Neural progenitor cell (in vitro differentiated cells): ENCODE measurements at regions not wholly inside any gene's neighbourhood (a gene's known extent, or its start where the extent isn't known, plus 50 kb on each side); places are given as distances from the start of the nearest gene placed in this dataset.

Experiments
- DNase-seq: peaks from one replicate; pipeline ENCODE4 v3.0.0-alpha.2; 2016; ENCODE audit warnings: low spot score
- H2AFZ ChIP-seq: fragments of 200-600 bp; sonication (generic); replicated peaks from 2 replicates; pipeline ENCODE4 v1.6.1; 2016; ENCODE audit warnings: antibody characterized with exemption
- H3F3A ChIP-seq: fragments of 200-600 bp; sonication (generic); 2 replicates; pipeline ENCODE4 v1.6.1; 2016; ENCODE audit warnings: antibody characterized with exemption, low read depth
- H3K27ac ChIP-seq: fragments of 200-600 bp; sonication (generic); 2 replicates; pipeline ENCODE4 v1.5.1; 2016; ENCODE audit warnings: mild to moderate bottlenecking
- H3K27me3 ChIP-seq: fragments of 200-600 bp; sonication (generic); 2 replicates; pipeline ENCODE4 v1.6.1; 2016; ENCODE audit warnings: mild to moderate bottlenecking, moderate library complexity
- H3K36me3 ChIP-seq: fragments of 200-600 bp; sonication (generic); 2 replicates; pipeline ENCODE4 v1.5.1; 2016
- H3K4me1 ChIP-seq: fragments of 200-600 bp; sonication (generic); 2 replicates; pipeline ENCODE4 v1.6.1; 2016; ENCODE audit warnings: mixed run types
- H3K4me2 ChIP-seq: fragments of 200-600 bp; sonication (generic); 2 replicates; pipeline ENCODE4 v1.6.1; 2016
- H3K4me3 ChIP-seq: fragments of 200-600 bp; sonication (generic); 2 replicates; pipeline ENCODE4 v1.5.1; 2016
- H3K79me2 ChIP-seq: fragments of 200-600 bp; sonication (generic); 2 replicates; pipeline ENCODE4 v1.6.1; 2016; ENCODE audit warnings: low read depth
- H3K9ac ChIP-seq: fragments of 200-600 bp; sonication (generic); 2 replicates; pipeline ENCODE4 v1.6.1; 2016
- H3K9me3 ChIP-seq: fragments of 200-600 bp; sonication (generic); 2 replicates; pipeline ENCODE4 v1.5.1; 2016; ENCODE audit warnings: low read depth
- H4K20me1 ChIP-seq: fragments of 200-600 bp; sonication (generic); 2 replicates; pipeline ENCODE4 v1.6.1; 2016; ENCODE audit warnings: low read depth
- H3K27ac Mint-ChIP-seq: 3 replicates; pipeline ENCODE4 v1.8.0; 2021; ENCODE audit warnings: mixed read lengths
- H3K27me3 Mint-ChIP-seq: 2 replicates; pipeline ENCODE4 v1.8.0; 2022; ENCODE audit warnings: low read depth, mild to moderate bottlenecking, inconsistent platforms, moderate library complexity, mixed read lengths; ENCODE audit not compliant: insufficient read depth
- H3K36me3 Mint-ChIP-seq: 3 replicates; pipeline ENCODE4 v1.8.0; 2021; ENCODE audit warnings: mixed read lengths
- H3K4me1 Mint-ChIP-seq: 3 replicates; pipeline ENCODE4 v1.8.0; 2021; ENCODE audit warnings: mixed read lengths
- H3K4me3 Mint-ChIP-seq: 3 replicates; pipeline ENCODE4 v1.8.0; 2021; ENCODE audit warnings: mild to moderate bottlenecking, moderate library complexity, mixed read lengths
- H3K9me3 Mint-ChIP-seq: 3 replicates; pipeline ENCODE4 v1.8.0; 2020; ENCODE audit warnings: mixed read lengths
- EZH2 ChIP-seq: fragments of 200-600 bp; sonication (generic); IDR thresholded peaks from 2 replicates; pipeline ENCODE4 v1.6.1; 2017; ENCODE audit warnings: antibody characterized with exemption, mild to moderate bottlenecking, moderate library complexity
- EZH2phosphoT487 ChIP-seq: fragments of 200-600 bp; sonication (generic); IDR thresholded peaks from 2 replicates; pipeline ENCODE4 v1.6.1; 2017; ENCODE audit warnings: antibody characterized with exemption
- TF ChIP-seq, protein P1 (sequence below): fragments of 200-600 bp; sonication (generic); IDR thresholded peaks from 2 replicates; pipeline ENCODE4 v1.5.1; 2017; ENCODE audit warnings: antibody characterized with exemption, mild to moderate bottlenecking

DNA sequence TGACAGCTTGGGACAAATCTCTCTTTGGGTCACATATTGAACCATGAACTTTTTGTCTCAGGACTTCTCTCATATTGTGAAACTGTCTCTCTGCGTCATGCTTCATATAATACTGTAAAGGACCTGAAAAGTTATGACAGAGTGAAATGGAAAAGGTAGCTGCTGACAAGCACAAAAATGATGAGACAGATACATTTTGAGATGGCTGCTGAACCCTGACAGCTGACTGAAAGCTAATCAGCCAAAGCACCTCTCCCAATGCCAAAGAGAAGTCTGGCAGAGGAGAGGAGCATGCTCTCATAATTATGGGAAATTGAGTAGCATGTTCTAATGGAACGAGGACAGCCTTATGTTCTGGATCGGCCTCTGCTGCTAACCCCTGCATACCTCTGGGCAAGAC lies 873.4 kb upstream of the ADGRL3 start:
- no peaks in the 10 kb centered on the region for H3K9me3 ChIP-seq
- no peaks in the 10 kb centered on the region for H4K20me1 ChIP-seq
- no peak overlapping the region for H3K27ac ChIP-seq
- H3F3A ChIP-seq, result no peaks in the 10 kb centered on the region
- H3K27me3 ChIP-seq, result no peaks in the 10 kb centered on the region
- no peak overlapping the region for H3K4me3 ChIP-seq
- no peaks in the 10 kb centered on the region for H3K79me2 ChIP-seq
- H3K9me3 Mint-ChIP-seq, result no peaks in the 10 kb centered on the region
- H3K27me3 Mint-ChIP-seq, result no peaks in the 10 kb centered on the region
- no peak overlapping the region for H3K27ac Mint-ChIP-seq
- H3K4me1 ChIP-seq, result no peaks in the 10 kb centered on the region
- H3K4me2 ChIP-seq, result no peak overlapping the region
- H3K4me1 Mint-ChIP-seq, result no peaks in the 10 kb centered on the region
- DNase-seq, result no peak
- H3K36me3 Mint-ChIP-seq, result no peaks in the 10 kb centered on the region
- H3K4me3 Mint-ChIP-seq, result no peak overlapping the region
- TF ChIP-seq, protein P1, sequence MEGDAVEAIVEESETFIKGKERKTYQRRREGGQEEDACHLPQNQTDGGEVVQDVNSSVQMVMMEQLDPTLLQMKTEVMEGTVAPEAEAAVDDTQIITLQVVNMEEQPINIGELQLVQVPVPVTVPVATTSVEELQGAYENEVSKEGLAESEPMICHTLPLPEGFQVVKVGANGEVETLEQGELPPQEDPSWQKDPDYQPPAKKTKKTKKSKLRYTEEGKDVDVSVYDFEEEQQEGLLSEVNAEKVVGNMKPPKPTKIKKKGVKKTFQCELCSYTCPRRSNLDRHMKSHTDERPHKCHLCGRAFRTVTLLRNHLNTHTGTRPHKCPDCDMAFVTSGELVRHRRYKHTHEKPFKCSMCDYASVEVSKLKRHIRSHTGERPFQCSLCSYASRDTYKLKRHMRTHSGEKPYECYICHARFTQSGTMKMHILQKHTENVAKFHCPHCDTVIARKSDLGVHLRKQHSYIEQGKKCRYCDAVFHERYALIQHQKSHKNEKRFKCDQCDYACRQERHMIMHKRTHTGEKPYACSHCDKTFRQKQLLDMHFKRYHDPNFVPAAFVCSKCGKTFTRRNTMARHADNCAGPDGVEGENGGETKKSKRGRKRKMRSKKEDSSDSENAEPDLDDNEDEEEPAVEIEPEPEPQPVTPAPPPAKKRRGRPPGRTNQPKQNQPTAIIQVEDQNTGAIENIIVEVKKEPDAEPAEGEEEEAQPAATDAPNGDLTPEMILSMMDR, result no peak
- TF ChIP-seq EZH2, result no peak
- TF ChIP-seq EZH2phosphoT487, result no peak
- no peaks in the 10 kb centered on the region for H3K36me3 ChIP-seq
- no peak overlapping the region for H2AFZ ChIP-seq
- H3K9ac ChIP-seq, result no peak overlapping the region

DNA sequence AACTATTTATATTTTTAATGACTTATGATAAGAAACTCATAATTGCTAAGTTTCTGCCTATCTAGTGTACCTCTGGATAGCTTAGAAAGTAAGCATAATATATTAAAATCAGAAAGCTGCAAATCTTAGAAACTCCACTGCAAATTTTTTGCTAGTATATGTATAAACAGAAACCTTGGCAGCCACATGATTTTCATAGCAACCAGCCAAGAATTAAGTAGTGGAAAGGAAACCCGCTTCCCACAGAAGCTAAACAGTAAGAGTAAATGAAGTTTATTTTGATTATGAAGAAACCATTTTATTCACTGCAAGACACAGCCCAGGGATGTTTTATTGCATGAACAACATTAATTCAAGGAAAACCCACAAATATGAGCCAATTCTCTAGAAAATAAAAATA lies 872.5 kb upstream of the ADGRL3 start:
- no peaks in the 10 kb centered on the region for H3K36me3 Mint-ChIP-seq
- no peak overlapping the region for H3K4me2 ChIP-seq
- H3K36me3 ChIP-seq, result no peaks in the 10 kb centered on the region
- H4K20me1 ChIP-seq, result no peaks in the 10 kb centered on the region
- no peaks in the 10 kb centered on the region for H3K4me1 Mint-ChIP-seq
- no peaks in the 10 kb centered on the region for H3K4me1 ChIP-seq
- no peak overlapping the region for H3K9ac ChIP-seq
- H3K4me3 ChIP-seq, result no peak overlapping the region
- TF ChIP-seq EZH2phosphoT487 (no peak), EZH2 (no peak)
- TF ChIP-seq, protein P1, result no peak
- DNase-seq, result no peak
- H3K27ac ChIP-seq, result no peak overlapping the region
- H3F3A ChIP-seq, result no peaks in the 10 kb centered on the region
- H3K27me3 Mint-ChIP-seq, result no peaks in the 10 kb centered on the region
- no peak overlapping the region for H2AFZ ChIP-seq
- no peaks in the 10 kb centered on the region for H3K79me2 ChIP-seq
- no peak overlapping the region for H3K4me3 Mint-ChIP-seq
- no peak overlapping the region for H3K27ac Mint-ChIP-seq
- H3K9me3 Mint-ChIP-seq, result no peaks in the 10 kb centered on the region
- no peaks in the 10 kb centered on the region for H3K27me3 ChIP-seq
- no peaks in the 10 kb centered on the region for H3K9me3 ChIP-seq

- Mint-ChIP-seq H3K36me3 (no peaks in the 10 kb centered on the region), H3K4me3 (no peak overlapping the region), H3K27me3 (no peaks in the 10 kb centered on the region), H3K4me1 (no peaks in the 10 kb centered on the region), H3K27ac (no peak overlapping the region), H3K9me3 (no peaks in the 10 kb centered on the region)
- H3K9ac ChIP-seq, result no peak overlapping the region
- H3K79me2 ChIP-seq, result no peaks in the 10 kb centered on the region
- no peak overlapping the region for H3K27ac ChIP-seq
- H3K27me3 ChIP-seq, result no peaks in the 10 kb centered on the region
- no peaks in the 10 kb centered on the region for H3K4me1 ChIP-seq
- H3K9me3 ChIP-seq, result no peaks in the 10 kb centered on the region
- no peak overlapping the region for H2AFZ ChIP-seq
- H4K20me1 ChIP-seq, result no peaks in the 10 kb centered on the region
- TF ChIP-seq EZH2 (no peak), EZH2phosphoT487 (no peak)
- TF ChIP-seq, protein P1, result no peak
- H3K4me3 ChIP-seq, result no peak overlapping the region
- no peak overlapping the region for H3K4me2 ChIP-seq
- DNase-seq, result no peak
- H3K36me3 ChIP-seq, result no peaks in the 10 kb centered on the region
- H3F3A ChIP-seq, result no peaks in the 10 kb centered on the region
Observed at GRCh38 chr4:60344908-60345307, 855.2 kb upstream of the ADGRL3 start.

GRCh38 chr4:60345392-60345791 lies 854.7 kb upstream of the ADGRL3 start:
- H3K27ac ChIP-seq, result no peak overlapping the region
- H3K79me2 ChIP-seq, result no peaks in the 10 kb centered on the region
- H3K36me3 Mint-ChIP-seq, result no peaks in the 10 kb centered on the region
- no peak overlapping the region for H3K4me2 ChIP-seq
- H3K36me3 ChIP-seq, result no peaks in the 10 kb centered on the region
- H3K9me3 ChIP-seq, result no peaks in the 10 kb centered on the region
- no peaks in the 10 kb centered on the region for H4K20me1 ChIP-seq
- H3K9me3 Mint-ChIP-seq, result no peaks in the 10 kb centered on the region
- H3K4me1 Mint-ChIP-seq, result no peaks in the 10 kb centered on the region
- H3K4me3 Mint-ChIP-seq, result no peak overlapping the region
- H3K4me1 ChIP-seq, result no peaks in the 10 kb centered on the region
- TF ChIP-seq EZH2phosphoT487 (no peak), EZH2 (no peak)
- TF ChIP-seq, protein P1, result no peak
- no peak overlapping the region for H2AFZ ChIP-seq
- H3K4me3 ChIP-seq, result no peak overlapping the region
- no peaks in the 10 kb centered on the region for H3F3A ChIP-seq
- no peaks in the 10 kb centered on the region for H3K27me3 ChIP-seq
- DNase-seq, result no peak
- no peak overlapping the region for H3K27ac Mint-ChIP-seq
- no peaks in the 10 kb centered on the region for H3K27me3 Mint-ChIP-seq
- no peak overlapping the region for H3K9ac ChIP-seq
